GM11168 (cell line): ENCODE measurements at regions not wholly inside any gene's neighbourhood (a gene's known extent, or its start where the extent isn't known, plus 50 kb on each side); places are given as distances from the start of the nearest gene placed in this dataset.
"Not testable (repeated sequence)": the region's sequence is repeated elsewhere in the genome, so short reads cannot be mapped to it uniquely, and the experiment has no call there.

Source experiments
- in situ Hi-C: fragments of 300-500 bp; cut with MboI; formaldehyde crosslinking; loops from one replicate; pipeline ENCODE4 v1.12.0; 2022; ENCODE audit warnings: low sequenced_read_pairs; ENCODE audit not compliant: unreplicated experiment

DNA sequence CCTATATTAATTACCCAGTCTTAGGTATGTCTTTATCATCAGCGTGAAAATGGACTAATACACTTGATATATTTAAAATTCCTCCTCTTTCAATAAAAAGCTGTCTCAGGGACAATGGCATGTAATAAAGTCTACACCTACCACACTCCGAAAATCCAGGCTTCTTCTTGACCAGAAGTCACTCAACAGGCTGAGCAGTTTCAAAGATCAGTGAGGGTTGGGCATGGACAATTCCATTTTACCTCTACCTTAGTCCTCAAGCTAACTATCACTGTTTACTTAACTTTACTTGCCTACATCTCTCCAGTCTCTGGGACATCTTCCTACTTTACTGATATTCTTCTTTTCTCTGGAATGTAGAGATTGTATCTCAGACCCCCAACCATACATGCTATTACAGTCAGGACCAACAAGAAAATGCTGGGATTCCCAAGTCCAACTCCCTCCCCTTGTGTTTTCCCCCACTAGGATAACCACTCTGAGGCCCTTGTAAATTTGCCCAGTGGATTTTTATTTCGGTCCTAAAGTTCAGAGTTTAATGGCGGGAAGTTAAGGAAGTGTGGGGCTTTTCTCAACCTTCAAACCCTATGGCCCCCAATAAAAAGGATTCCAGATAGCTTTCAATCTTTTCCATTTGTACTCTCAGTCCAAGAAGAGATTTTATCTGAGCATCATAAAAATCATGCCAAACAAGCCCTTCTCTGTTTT, 137.1 kb upstream of the TSC22D2 start:
- in situ Hi-C loops = no loop called here

DNA sequence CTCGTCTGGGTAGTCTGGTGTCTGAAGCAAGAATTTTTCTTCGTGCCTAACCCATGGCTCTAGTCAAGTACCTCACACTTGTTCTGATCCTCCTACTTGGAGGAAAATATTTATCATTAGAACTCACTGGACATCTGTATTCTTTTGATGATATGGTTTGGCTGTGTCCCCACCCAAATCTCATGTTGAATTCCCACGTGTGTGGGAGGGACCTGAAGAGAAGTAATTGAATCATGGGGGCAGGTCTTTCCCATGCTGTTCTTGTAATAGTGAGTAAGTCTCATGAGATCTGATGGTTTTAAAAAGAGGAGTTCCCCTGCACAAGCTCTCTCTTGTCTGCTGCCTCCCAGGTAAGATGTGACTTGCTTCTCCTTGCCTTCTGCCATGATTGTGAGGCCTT, 137.7 kb upstream of the TSC22D2 start:
- in situ Hi-C loops = not testable (repeated sequence)

- in situ Hi-C loops = no loop called here
These were observed 138.6 kb upstream of the TSC22D2 start for GRCh38 chr3:150269526-150269925.

GRCh38 chr3:150268426-150269391, 139.4 kb upstream of the TSC22D2 start:
- in situ Hi-C loops = no loop called here

GRCh38 chr3:150267288-150267687, 140.8 kb upstream of the TSC22D2 start:
- in situ Hi-C loops = no loop called here

DNA sequence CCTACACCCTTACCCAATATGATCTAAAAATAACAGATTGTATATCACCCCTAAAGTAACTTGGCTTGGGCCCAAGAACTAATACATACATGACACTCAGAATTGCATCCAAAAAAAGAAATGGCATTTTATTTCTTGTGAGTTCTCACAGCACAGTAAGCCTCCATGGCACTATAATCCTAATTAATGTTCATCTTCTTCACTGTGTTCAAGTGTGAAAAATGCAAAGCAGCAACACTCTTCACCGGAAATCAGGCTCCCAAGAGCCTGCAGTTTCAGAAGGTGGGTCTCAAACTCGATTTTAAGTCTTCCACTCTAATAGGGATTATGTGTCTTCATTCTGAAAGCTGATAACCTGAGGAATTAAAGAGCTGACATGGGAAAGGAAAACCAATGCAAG, 142.8 kb upstream of the TSC22D2 start:
- in situ Hi-C loops = no loop called here

GRCh38 chr3:150264561-150265279, 143.4 kb upstream of the TSC22D2 start:
- in situ Hi-C loops = no loop called here

DNA sequence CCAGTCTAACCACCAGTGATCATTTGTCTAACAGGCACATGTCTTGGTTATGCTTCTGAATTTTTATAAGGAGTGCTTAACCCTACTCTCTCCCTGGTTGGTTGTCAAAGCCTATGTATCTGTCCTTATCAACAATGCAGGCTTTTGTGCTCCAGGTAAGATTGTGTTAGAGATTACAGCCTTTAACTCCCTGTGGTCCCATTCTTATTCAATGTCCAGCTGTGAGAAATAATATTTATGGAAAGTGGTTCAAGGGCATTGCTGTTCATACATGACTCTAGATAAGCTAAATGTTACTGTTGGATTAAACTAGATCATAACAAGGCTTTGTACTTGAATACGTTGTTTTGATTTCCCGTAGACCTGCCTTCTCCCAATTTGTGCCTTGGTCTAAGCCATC, 146.1 kb upstream of the TSC22D2 start:
- in situ Hi-C loops = no loop called here

DNA sequence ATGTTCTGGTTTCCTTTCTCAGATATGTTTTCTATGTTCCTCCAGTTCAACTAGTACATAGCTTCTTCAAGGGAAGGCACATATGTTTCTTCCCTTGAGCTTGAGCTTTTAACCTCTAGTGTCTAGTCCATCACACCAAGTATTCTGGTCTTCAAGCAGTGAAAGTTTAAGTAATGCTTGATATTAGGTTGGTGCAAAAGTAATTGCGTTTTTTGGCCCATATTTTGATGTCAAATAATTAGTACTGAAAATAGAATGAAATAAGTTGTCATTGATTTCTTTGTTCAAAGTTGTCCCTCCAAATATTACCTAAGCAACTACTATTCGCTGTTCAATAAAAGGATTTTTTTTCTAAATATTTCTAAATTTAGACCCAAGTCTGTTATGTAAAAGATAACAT, 146.7 kb upstream of the TSC22D2 start:
- in situ Hi-C loops = no loop called here

- in situ Hi-C loops = no loop called here
These were observed 147.7 kb upstream of the TSC22D2 start for GRCh38 chr3:150260398-150260710.

- in situ Hi-C loops = no loop called here
These were observed 148.3 kb upstream of the TSC22D2 start for GRCh38 chr3:150259526-150260397.

GRCh38 chr3:150256782-150257181, 151.3 kb upstream of the TSC22D2 start:
- in situ Hi-C loops = no loop called here

DNA sequence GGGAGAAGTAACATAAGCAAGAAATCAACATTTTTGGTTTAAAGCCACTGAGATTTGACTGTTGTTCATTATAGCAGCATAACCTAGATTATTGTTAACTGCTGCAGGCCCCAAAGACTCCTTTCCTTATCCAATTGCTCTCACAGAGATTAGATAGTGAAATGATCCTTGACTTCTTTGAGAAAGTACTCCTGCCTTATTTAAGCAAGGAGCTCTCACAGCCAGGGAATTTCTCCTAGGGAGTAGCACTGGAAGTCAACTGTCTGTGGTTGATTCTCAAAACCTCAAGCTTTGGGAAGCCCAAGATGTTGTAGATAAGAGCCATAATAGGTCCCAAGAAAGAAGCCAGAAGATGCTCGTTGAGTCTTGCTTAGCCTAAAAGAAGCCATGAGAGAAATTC, 151.8 kb upstream of the TSC22D2 start:
- in situ Hi-C loops = no loop called here

DNA sequence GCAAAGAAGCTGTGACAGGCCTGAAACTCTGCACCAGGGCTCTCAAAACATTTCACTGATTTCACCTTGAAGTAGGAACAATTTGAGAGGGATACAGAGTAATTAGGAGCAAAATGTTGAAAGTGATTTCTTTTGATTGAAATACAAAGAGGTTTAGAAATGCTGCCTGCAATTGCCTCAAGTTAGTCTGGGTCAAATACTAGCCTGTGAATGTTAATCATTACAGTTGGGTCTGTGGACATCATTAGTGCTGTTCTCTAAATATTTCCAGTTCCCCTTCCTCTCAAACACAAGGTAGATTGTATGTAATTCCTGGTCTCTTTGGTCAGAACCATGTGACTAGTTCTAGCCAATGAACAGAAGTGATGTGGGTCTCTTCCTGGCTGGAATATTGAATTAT, 152.3 kb upstream of the TSC22D2 start:
- in situ Hi-C loops = no loop called here

DNA sequence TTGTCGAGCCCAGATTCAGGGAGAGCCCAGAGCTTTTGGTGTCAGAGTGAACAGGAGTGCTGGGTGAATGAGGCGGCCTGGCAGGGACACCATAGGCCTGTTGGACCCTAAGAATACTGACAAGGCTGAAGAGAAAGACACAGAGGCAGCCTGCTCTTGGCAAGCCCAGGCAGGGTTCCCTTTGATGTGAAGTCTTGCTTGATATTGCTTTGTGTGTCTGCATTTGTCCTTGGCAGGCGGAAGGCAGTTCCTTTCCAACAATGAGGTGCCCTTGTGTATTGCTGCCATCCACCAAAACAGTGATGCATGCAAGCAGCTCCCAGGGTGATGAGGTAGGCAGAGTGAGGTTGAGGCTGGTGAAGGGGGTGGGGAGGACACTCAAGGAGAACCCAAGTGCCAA, 152.7 kb upstream of the TSC22D2 start:
- in situ Hi-C loops = no loop called here

- in situ Hi-C loops = no loop called here
These were observed 153.8 kb upstream of the TSC22D2 start for GRCh38 chr3:150254309-150254708.

DNA sequence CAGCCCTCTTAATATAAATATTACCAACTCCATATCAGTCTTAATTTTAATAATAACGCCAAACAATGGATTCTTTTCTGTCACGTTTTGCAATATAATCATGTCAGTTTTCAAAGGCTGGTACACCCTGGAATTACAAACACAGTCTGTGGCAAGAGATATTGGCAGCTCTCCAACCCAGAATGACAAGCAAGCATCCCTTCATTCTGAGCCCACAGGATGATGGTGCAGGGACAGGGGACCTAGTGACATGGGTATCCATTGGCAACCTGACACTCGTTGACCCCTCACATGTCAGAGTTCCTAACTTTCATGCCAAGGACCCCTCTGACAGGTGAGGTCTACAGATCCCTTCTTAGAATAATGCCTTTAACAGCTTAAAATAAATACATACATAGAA, 154.5 kb upstream of the TSC22D2 start:
- in situ Hi-C loops = no loop called here

DNA sequence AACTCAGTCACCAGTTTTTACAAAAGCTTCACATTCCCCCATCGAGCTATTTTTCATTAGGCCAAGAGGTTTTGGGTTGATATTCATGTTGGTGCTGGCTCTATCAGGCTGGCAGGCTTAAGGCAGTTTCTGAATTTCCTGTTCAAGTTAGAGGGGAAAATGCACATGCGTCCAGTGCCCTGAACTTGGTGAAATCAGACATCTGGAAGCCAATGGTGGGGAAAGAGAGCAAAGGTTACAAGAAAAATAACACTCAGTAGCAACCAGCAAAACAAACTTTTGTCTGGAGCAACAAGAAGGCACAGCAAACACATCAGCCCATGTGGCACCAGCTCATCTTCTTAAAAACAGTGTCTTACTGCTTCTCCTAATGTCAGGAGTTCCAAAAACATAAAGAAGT, 155.6 kb upstream of the TSC22D2 start:
- in situ Hi-C loops = no loop called here

DNA sequence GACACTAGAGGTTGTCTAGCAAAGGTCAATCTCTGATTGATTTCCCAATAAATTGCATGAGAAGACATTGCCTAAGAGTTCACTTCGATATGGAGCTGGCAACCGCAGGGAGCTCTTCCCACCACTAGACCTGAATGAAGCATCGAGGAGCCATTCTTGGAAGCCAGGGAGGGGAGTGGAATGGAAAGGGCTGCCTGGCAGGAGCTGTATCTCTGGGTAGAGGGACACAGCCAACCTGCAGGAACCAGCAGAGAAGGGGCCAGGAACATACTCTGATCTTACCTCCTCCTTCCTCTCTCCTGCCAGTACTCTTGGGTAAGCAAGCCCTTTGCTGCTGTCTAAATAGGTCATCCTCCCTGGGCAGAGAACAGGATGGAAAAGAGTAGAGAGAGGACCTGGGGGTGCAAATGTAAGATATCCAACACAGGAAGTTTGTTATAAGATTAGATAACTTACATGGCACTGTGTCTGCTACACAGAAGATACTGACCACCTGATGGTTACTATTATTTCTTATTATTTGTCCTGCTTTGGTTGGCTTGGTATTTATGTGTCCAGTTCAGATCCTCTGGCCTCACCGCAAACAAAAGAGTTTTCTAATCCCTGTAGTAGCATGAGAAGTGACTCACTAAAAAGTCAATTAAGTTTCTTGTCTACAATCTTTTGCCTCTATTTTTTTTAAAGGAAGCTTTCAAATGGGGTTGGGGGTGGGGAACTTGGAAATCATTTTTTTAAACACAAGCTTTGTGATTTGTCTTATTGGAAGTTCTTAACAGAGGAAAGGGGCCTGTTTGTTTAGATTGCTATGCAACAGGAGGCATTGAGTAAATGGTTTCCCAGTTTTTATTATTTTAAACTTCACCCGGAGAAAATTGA, 156.7 kb upstream of the TSC22D2 start:
- in situ Hi-C loops = no loop called here
